ENCODE measurements at regions not wholly inside any gene's neighbourhood (a gene's known extent, or its start where the extent isn't known, plus 50 kb on each side); places are given as distances from the start of the nearest gene placed in this dataset.

GRCh38 chr5:29016067-29016466 is 1977.7 kb upstream of the CDH9 start:
- intact Hi-C loops (cut with micrococcal nuclease), result no loop called here
- Histone ChIP-seq H3K4me3 (replicated peaks in 1 of 3; ENCODE audit: insufficient read depth in 1 of 3, low read depth in 1 of 3, low read length in 3 of 3) (no peak overlapping the region), H3K9me3 (replicated peaks; ENCODE audit: control insufficient read depth, insufficient read depth, low read length) (no peaks in the 10 kb centered on the region), H3K36me3 (ENCODE audit: control insufficient read depth in 2 of 2, extremely low read depth in 1 of 2, insufficient read depth in 2 of 2, low read length in 2 of 2) (no peaks in the 10 kb centered on the region), H3K9me1 (replicated peaks; ENCODE audit: control insufficient read depth, extremely low read depth, insufficient read depth, low read length) (no peaks in the 10 kb centered on the region), H4K20me1 (replicated peaks; ENCODE audit: control insufficient read depth, extremely low read depth, insufficient read depth, low read length) (no peaks in the 10 kb centered on the region), H3K27me3 (ENCODE audit: control insufficient read depth in 2 of 2, insufficient read depth in 2 of 2, low read length in 2 of 2) (no peaks in the 10 kb centered on the region), H3K27ac (ENCODE audit: insufficient read depth, low read depth, low read length) (no peak overlapping the region), H3K9ac (replicated peaks; ENCODE audit: extremely low read depth, insufficient read depth, low read length) (no peak overlapping the region), H3K4me2 (ENCODE audit: insufficient read depth, low read length) (no peak overlapping the region), H3K4me1 (ENCODE audit: control insufficient read depth, extremely low read depth, insufficient read depth, low read length) (no peaks in the 10 kb centered on the region), H3K79me2 (ENCODE audit: control insufficient read depth, insufficient read depth, low read length) (no peaks in the 10 kb centered on the region), H2AFZ (ENCODE audit: low read depth, low read length) (no peak overlapping the region)
- dilution Hi-C loops (cut with MboI; ENCODE audit: extremely low pct_ligation_motif_present, low sequenced_read_pairs), result no loop called here
- FAIRE-seq (no peak), DNase-seq (ENCODE audit: low read depth, low spot score) (no peak)
- no TSS peak for BruUV-seq (replicated peaks)
- TF ChIP-seq POLR2A (IDR thresholded peaks at IDR 0.05; ENCODE audit: low read depth, low read length) (no peak), FOS (IDR thresholded peaks at IDR 0.05; ENCODE audit: borderline replicate concordance, insufficient read depth, low read length) (no peak), GATA2 (IDR thresholded peaks at IDR 0.05; ENCODE audit: insufficient read depth, insufficient read length, low read depth, low read length) (no peak), POLR2AphosphoS5 (IDR thresholded peaks at IDR 0.05; ENCODE audit: insufficient read depth, low read depth, low read length) (no peak), JUN (IDR thresholded peaks at IDR 0.05; ENCODE audit: borderline replicate concordance, insufficient read depth, insufficient read length, low read depth) (no peak), CTCF (IDR thresholded peaks at IDR 0.05; ENCODE audit: extremely low read depth in 1 of 2, insufficient read depth in 1 of 2, low read depth in 1 of 2, low read length in 2 of 2) (no peak), EZH2 (IDR thresholded peaks at IDR 0.05; ENCODE audit: borderline replicate concordance, low read depth, low read length, severe bottlenecking) (no peak)
- TF ChIP-seq, protein P1, sequence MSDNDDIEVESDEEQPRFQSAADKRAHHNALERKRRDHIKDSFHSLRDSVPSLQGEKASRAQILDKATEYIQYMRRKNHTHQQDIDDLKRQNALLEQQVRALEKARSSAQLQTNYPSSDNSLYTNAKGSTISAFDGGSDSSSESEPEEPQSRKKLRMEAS (IDR thresholded peaks at IDR 0.05; ENCODE audit: insufficient read depth, insufficient read length), result no peak
- ChIA-PET POLR2A (no interaction called here), CTCF (no interaction called here)

Measured in endothelial cell of umbilical vein (primary cell).